ENCODE measurements at regions not wholly inside any gene's neighbourhood (a gene's known extent, or its start where the extent isn't known, plus 50 kb on each side); places are given as distances from the start of the nearest gene placed in this dataset.

GRCh38 chr19:31118986-31119385 lies 230.2 kb downstream of the TSHZ3 start:
- Histone ChIP-seq H3K9me3 (ENCODE audit: low read length) (no peaks in the 10 kb centered on the region), H4K20me1 (ENCODE audit: insufficient read depth, low read length) (no peaks in the 10 kb centered on the region), H3K4me1 (ENCODE audit: insufficient read depth, low read length, poor library complexity, severe bottlenecking) (no peaks in the 10 kb centered on the region), H2AFZ (ENCODE audit: low read length) (no peak overlapping the region), H3K79me2 (ENCODE audit: insufficient read depth, low read depth, low read length) (no peaks in the 10 kb centered on the region), H3K4me3 (ENCODE audit: low read depth, low read length, poor library complexity, severe bottlenecking) (no peak overlapping the region), H3K4me2 (ENCODE audit: low read length) (no peak overlapping the region), H3K27ac (ENCODE audit: low read depth, low read length, poor library complexity, severe bottlenecking) (no peak overlapping the region), H3K9me2 (ENCODE audit: insufficient read depth, low read length) (no peaks in the 10 kb centered on the region), H3K36me3 (ENCODE audit: insufficient read depth, low read length) (no peaks in the 10 kb centered on the region)
- intact Hi-C loops (cut with micrococcal nuclease; ENCODE audit: unreplicated experiment): no loop called here
- ChIA-PET CTCF (ENCODE audit: unreplicated experiment) (no interaction called here), POLR2A (no interaction called here)
- no TSS peak for BruUV-seq (replicated peaks)
- no peak for DNase-seq (ENCODE audit: low spot score)
- TF ChIP-seq EZH2phosphoT487 (IDR thresholded peaks at IDR 0.05; ENCODE audit: borderline replicate concordance, low read depth, low read length) (no peak), CTCF (conservative IDR thresholded peaks at IDR 0.05; ENCODE audit: low read length) (no peak)

- no TSS peak for BruUV-seq (replicated peaks)
- Histone ChIP-seq H3K9me3 (ENCODE audit: low read length) (no peaks in the 10 kb centered on the region), H4K20me1 (ENCODE audit: insufficient read depth, low read length) (no peaks in the 10 kb centered on the region), H3K79me2 (ENCODE audit: insufficient read depth, low read depth, low read length) (no peaks in the 10 kb centered on the region), H3K36me3 (ENCODE audit: insufficient read depth, low read length) (no peaks in the 10 kb centered on the region), H3K9me2 (ENCODE audit: insufficient read depth, low read length) (no peaks in the 10 kb centered on the region), H3K4me1 (ENCODE audit: insufficient read depth, low read length, poor library complexity, severe bottlenecking) (no peaks in the 10 kb centered on the region), H3K4me3 (ENCODE audit: low read depth, low read length, poor library complexity, severe bottlenecking) (no peak overlapping the region), H3K27ac (ENCODE audit: low read depth, low read length, poor library complexity, severe bottlenecking) (no peak overlapping the region), H2AFZ (ENCODE audit: low read length) (no peak overlapping the region), H3K4me2 (ENCODE audit: low read length) (no peak overlapping the region)
- ChIA-PET CTCF (ENCODE audit: unreplicated experiment) (no interaction called here), POLR2A (no interaction called here)
- no peak for DNase-seq (ENCODE audit: low spot score)
- TF ChIP-seq CTCF (conservative IDR thresholded peaks at IDR 0.05; ENCODE audit: low read length) (no peak), EZH2phosphoT487 (IDR thresholded peaks at IDR 0.05; ENCODE audit: borderline replicate concordance, low read depth, low read length) (no peak)
- intact Hi-C loops (cut with micrococcal nuclease; ENCODE audit: unreplicated experiment): no loop called here
These were observed 230.8 kb downstream of the TSHZ3 start for GRCh38 chr19:31118287-31118955.

GRCh38 chr19:31114585-31114984 lies 234.7 kb downstream of the TSHZ3 start:
- intact Hi-C loops (cut with micrococcal nuclease; ENCODE audit: unreplicated experiment): no loop called here
- no TSS peak for BruUV-seq (replicated peaks)

More at GRCh38 chr19:31114585-31114984, 234.7 kb downstream of the TSHZ3 start:
- Histone ChIP-seq H3K4me2 (ENCODE audit: low read length) (no peak overlapping the region), H3K79me2 (ENCODE audit: insufficient read depth, low read depth, low read length) (no peaks in the 10 kb centered on the region), H4K20me1 (ENCODE audit: insufficient read depth, low read length) (no peaks in the 10 kb centered on the region), H3K36me3 (ENCODE audit: insufficient read depth, low read length) (no peaks in the 10 kb centered on the region), H2AFZ (ENCODE audit: low read length) (no peak overlapping the region), H3K9me3 (ENCODE audit: low read length) (no peaks in the 10 kb centered on the region), H3K4me1 (ENCODE audit: insufficient read depth, low read length, poor library complexity, severe bottlenecking) (no peaks in the 10 kb centered on the region), H3K27ac (ENCODE audit: low read depth, low read length, poor library complexity, severe bottlenecking) (no peak overlapping the region), H3K4me3 (ENCODE audit: low read depth, low read length, poor library complexity, severe bottlenecking) (no peak overlapping the region), H3K9me2 (ENCODE audit: insufficient read depth, low read length) (no peaks in the 10 kb centered on the region)
- no peak for DNase-seq (ENCODE audit: low spot score)
- TF ChIP-seq EZH2phosphoT487 (IDR thresholded peaks at IDR 0.05; ENCODE audit: borderline replicate concordance, low read depth, low read length): no peak
- ChIA-PET POLR2A (interaction anchor here (0.6 kb wide), 1 partner anchor 884 kb away, joined by 3 read pairs; no protein-coding TSS in a partner anchor), CTCF (ENCODE audit: unreplicated experiment) (no interaction called here)
